ENCODE measurements at regions not wholly inside any gene's neighbourhood (a gene's known extent, or its start where the extent isn't known, plus 50 kb on each side); places are given as distances from the start of the nearest gene placed in this dataset.

- DNase-seq = no peak
- no peaks in the 10 kb centered on the region for H3K36me3 ChIP-seq
- H3K4me3 ChIP-seq = no peak overlapping the region
- no peaks in the 10 kb centered on the region for H3K27me3 ChIP-seq
- TF ChIP-seq POLR2A (IDR thresholded peaks at IDR 0.05) (no peak), EP300 (IDR thresholded peaks at IDR 0.05) (no peak)
- TF ChIP-seq, protein P1, sequence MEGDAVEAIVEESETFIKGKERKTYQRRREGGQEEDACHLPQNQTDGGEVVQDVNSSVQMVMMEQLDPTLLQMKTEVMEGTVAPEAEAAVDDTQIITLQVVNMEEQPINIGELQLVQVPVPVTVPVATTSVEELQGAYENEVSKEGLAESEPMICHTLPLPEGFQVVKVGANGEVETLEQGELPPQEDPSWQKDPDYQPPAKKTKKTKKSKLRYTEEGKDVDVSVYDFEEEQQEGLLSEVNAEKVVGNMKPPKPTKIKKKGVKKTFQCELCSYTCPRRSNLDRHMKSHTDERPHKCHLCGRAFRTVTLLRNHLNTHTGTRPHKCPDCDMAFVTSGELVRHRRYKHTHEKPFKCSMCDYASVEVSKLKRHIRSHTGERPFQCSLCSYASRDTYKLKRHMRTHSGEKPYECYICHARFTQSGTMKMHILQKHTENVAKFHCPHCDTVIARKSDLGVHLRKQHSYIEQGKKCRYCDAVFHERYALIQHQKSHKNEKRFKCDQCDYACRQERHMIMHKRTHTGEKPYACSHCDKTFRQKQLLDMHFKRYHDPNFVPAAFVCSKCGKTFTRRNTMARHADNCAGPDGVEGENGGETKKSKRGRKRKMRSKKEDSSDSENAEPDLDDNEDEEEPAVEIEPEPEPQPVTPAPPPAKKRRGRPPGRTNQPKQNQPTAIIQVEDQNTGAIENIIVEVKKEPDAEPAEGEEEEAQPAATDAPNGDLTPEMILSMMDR (IDR thresholded peaks at IDR 0.05) = no peak
- H3K4me1 ChIP-seq (ENCODE audit: insufficient read depth) = no peaks in the 10 kb centered on the region
- 86 to 96% (median 88%) methylated on average over 2 of the region's 2 CpGs for WGBS, 3 donors
- intact Hi-C loops (cut with DNase I) = no loop called here
- no peak overlapping the region for H3K27ac ChIP-seq
- H3K9me3 ChIP-seq = no peaks in the 10 kb centered on the region
Measured at GRCh38 chr15:68501616-68502015, 69.7 kb upstream of the ITGA11 start.

DNA sequence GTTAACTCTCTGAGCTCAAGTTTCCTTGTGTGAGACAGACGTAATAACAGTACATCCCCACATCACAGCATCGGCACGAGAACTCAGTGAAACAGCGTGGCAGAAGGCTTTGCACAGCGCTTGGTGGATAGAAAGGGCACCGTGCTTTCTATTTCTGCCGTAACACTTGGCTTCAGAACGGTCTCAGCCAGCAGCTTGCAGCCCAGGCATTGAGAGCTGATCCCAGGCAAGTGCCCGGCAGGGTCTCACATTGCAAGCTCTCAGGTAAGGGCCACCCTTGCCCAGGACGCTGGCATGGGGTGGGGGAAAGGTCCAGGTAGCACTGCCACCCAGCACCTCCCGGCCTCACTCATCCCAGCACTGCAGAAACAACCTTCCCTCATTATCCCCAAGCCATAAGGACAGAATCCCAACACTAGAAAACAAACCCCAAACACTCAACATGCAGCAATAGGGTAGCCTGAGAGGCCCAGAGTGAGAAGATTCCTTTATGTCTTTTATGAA, 70.5 kb upstream of the ITGA11 start:
- Histone ChIP-seq H3K4me3 (no peak overlapping the region), H3K27ac (no peak overlapping the region), H3K4me1 (ENCODE audit: insufficient read depth) (no peaks in the 10 kb centered on the region), H3K36me3 (no peaks in the 10 kb centered on the region), H3K9me3 (no peaks in the 10 kb centered on the region), H3K27me3 (no peaks in the 10 kb centered on the region)
- no peak for DNase-seq
- WGBS, 3 donors = 94 to 95% (median 95%) methylated on average over 11 of the region's 11 CpGs
- TF ChIP-seq POLR2A (IDR thresholded peaks at IDR 0.05) = no peak
- TF ChIP-seq, protein P1 (IDR thresholded peaks at IDR 0.05) = no peak
- no peak for TF ChIP-seq EP300 (IDR thresholded peaks at IDR 0.05)
- intact Hi-C loops (cut with DNase I) = no loop called here

DNA sequence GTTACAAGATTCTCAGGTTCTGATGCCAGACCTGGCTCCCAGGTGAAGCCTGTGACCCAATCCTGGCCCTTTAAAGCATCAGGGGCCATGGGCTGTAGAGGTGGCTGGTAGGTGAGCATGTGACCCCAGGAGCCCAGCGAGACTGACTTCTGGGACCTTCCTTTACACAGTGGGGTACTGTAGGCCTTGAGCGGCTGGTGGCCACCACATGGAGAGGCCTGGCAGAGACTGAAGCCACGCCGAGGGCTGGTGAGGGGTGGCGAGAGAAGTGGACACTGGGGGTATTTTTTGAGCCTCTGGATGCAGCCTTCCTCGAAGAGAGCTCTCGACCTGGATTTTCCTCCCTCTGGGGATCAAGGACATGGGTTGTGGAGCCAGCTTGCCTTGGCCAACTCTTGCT, 71.2 kb upstream of the ITGA11 start:
- Histone ChIP-seq H3K4me1 (ENCODE audit: insufficient read depth) (no peaks in the 10 kb centered on the region), H3K27ac (no peak overlapping the region), H3K36me3 (no peaks in the 10 kb centered on the region), H3K27me3 (no peaks in the 10 kb centered on the region), H3K4me3 (no peak overlapping the region), H3K9me3 (no peaks in the 10 kb centered on the region)
- no peak for DNase-seq
- TF ChIP-seq, protein P1 (IDR thresholded peaks at IDR 0.05) = no peak
- TF ChIP-seq POLR2A (IDR thresholded peaks at IDR 0.05) = no peak
- no peak for TF ChIP-seq EP300 (IDR thresholded peaks at IDR 0.05)
- intact Hi-C loops (cut with DNase I) = no loop called here
- 92 to 99% (median 93%) methylated on average over 7 of the region's 7 CpGs for WGBS, 3 donors

DNA sequence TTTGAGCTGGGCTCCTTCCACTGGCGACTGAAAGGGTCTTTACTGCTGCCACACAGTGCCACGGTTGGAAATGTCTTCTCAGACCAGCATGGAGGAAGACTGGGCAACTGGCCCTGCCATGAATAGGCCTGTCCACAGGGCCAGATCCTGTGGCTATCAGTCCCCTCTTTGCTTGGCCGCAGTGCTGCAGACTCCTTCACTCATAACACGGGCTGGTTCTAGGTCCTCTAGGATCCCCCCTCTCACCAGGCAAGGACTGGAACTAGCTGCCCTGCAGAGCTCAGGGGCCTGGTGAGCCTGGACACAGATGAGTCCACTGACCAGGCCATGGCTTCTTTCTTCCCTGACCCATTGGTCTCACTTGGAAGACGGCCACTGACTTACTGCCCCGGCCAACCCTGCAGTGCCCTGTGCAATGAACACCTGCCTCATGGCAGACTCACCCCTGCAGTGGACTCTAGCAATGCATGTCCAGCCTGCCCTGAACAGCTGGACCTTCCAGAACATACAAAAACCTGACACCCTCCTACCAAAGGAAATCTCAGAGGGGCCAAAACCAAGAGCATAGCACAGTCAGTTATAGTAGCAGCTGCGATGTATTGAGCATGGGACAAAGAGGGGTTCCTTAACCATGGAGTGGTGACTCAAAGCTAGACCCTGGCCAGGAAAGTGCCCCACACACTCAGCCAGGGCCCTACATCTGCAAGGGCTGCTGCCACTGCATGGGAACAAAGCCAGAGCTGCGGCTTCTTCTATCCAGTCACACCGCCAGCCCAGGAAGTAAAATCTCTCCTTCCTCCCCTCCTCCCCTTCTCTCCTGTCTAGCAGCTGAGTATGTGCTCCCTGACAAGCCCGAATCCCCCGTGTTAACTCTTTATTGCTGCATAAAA, 72.1 kb upstream of the ITGA11 start:
- Histone ChIP-seq H3K27me3 (no peaks in the 10 kb centered on the region), H3K4me1 (ENCODE audit: insufficient read depth) (no peaks in the 10 kb centered on the region), H3K9me3 (no peaks in the 10 kb centered on the region), H3K36me3 (no peaks in the 10 kb centered on the region), H3K27ac (no peak overlapping the region), H3K4me3 (no peak overlapping the region)
- WGBS, 3 donors = 62 to 63% (median 62%) methylated on average over 11 of the region's 11 CpGs
- no peak for DNase-seq
- intact Hi-C loops (cut with DNase I) = no loop called here
- TF ChIP-seq, protein P1 (IDR thresholded peaks at IDR 0.05) = no peak
- TF ChIP-seq POLR2A (IDR thresholded peaks at IDR 0.05) (no peak), EP300 (IDR thresholded peaks at IDR 0.05) (no peak)
